ENCODE measurements at regions not wholly inside any gene's neighbourhood (a gene's known extent, or its start where the extent isn't known, plus 50 kb on each side); places are given as distances from the start of the nearest gene placed in this dataset.

DNA sequence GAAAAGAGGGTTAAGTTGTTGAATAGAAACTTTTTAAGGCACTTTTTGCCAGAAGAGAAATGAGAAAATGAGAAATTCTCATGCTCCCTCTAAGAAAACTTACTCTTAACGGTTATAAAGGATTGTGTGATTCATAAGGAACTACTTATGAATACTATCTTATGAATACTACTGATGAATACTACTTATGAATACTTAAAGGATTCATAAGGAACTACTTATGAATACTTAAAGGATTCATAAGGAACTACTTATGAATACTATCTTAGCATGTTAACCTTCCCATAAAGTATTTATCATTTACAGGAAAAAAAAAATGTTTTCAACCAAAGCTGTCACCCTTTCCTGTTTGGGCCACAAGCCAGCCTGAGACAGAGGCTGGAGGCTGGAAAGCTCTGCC is 53.1 kb upstream of the UCN3 start:
- no peak for DNase-seq

DNA sequence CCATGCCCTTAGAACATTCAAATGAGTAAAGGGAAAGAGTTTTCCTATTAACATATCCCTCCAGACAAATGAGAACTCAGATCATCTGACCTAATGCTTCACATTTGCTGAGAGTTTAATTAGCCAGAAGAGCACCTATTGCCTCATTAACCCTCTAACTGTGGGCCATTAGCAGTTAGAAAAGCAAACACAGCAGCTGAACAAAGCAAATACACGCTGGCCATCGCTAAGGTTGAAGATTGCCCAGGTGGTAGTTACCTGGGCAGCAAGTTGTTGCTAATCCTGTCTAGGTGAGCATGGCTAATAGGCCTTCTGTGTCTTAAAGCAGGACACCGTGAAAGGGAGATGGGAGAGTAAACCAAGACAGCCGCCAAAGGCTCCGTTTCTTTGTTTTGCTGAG is 49.9 kb upstream of the UCN3 start:
- no peak for DNase-seq
